ENCODE measurements at regions not wholly inside any gene's neighbourhood (a gene's known extent, or its start where the extent isn't known, plus 50 kb on each side); places are given as distances from the start of the nearest gene placed in this dataset.

DNA sequence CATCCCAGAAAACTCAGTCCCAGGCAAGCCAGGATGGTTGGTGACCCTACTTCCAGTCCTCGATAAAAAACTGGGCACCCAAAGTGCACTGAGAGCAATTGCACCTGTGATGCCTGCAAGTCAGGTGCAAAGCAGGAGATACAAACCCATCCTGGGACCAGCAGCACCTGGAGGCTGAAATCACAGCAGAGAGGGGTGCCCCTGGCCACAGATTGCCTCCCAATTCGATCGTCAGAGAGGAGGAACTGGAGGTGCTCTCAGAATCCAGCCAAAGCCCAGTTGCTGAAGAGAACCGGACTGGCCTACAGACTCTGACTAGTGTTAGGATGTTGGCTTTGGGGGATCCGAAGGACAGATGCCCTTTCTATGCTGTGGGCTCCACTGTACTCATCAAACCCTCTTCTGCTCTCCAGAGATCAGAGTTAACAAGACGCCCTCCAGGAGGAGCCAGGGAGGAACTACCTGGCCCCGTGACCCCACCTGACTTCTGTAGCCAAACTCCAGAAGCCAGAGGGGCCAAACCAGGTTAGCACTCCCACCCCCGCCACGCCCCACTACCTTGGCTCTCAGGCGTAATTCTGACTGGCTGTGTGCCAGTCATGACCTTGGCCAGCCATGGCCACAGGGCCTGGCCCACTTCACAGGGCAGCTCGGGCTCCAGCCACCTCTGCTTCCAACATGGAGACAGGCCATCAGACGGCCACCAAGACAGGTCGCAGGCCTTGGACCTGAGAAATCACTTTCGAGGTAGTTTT is 284.5 kb upstream of the RTL1 start:
- TF ChIP-seq POLR2A (IDR thresholded peaks at IDR 0.05; ENCODE audit: low read length), result no peak
- TF ChIP-seq GATA1 (IDR thresholded peaks at IDR 0.05; ENCODE audit: low read depth, low read length), result no peak
